Lower leg skin (tissue), 4 donors: ENCODE measurements at regions not wholly inside any gene's neighbourhood (a gene's known extent, or its start where the extent isn't known, plus 50 kb on each side); places are given as distances from the start of the nearest gene placed in this dataset.

Experiments used
- DNase-seq, 2 donors: peaks; one replicate each; pipeline ENCODE4 v3.0.0-alpha.2; 2019; ENCODE audit warnings: low spot score in 2 of 2
- H3K4me3 ChIP-seq: fragments of 200-600 bp; sonication (generic); 2 replicates; pipeline ENCODE4 v1.5.1; 2017; ENCODE audit warnings: mild to moderate bottlenecking, low read depth; ENCODE audit not compliant: poor library complexity, severe bottlenecking
- CTCF ChIP-seq, 3 donors: fragments of 450-650 bp; IDR thresholded peaks; one replicate each; pipeline ENCODE4 v1.5.1; 2016; ENCODE audit warnings: antibody characterized with exemption in 3 of 3, mild to moderate bottlenecking in 3 of 3, moderate library complexity in 2 of 3
- POLR2A ChIP-seq, 2 donors: fragments of 450-650 bp; IDR thresholded peaks; one replicate each; pipeline ENCODE4 v1.6.1; 2016 to 2017; ENCODE audit warnings: antibody characterized with exemption in 2 of 2, mild to moderate bottlenecking in 1 of 2, moderate library complexity in 1 of 2
- WGBS, 2 donors: methylation state at CpG; one replicate each; pipeline ENCODE4 v1.1.5; 2018; 5-methylcytosine and 5-hydroxymethylcytosine counted together
- intact Hi-C: fragments of 100-400 bp; cut with DNase I; formaldehyde crosslinking; loops from one replicate; pipeline ENCODE4 v1.15.0; 2023; ENCODE audit warnings: low total_unique reads

- no peak for TF ChIP-seq POLR2A (IDR thresholded peaks at IDR 0.05)
- no peak for TF ChIP-seq CTCF (IDR thresholded peaks at IDR 0.05)
- 56 to 63% methylated on average over 3 of the region's 3 CpGs for WGBS, 2 donors
- no peak for DNase-seq
Measured at GRCh38 chr7:41416208-41416595, 286.7 kb downstream of the INHBA start.

GRCh38 chr7:41415471-41416207 lies 287.3 kb downstream of the INHBA start:
- H3K4me3 ChIP-seq = no peak overlapping the region
- intact Hi-C loops = no loop called here
- DNase-seq = no peak
- TF ChIP-seq CTCF (IDR thresholded peaks at IDR 0.05) (no peak), POLR2A (IDR thresholded peaks at IDR 0.05) (no peak)
- 50 to 61% methylated on average over 5 of the region's 5 CpGs for WGBS, 2 donors

More at GRCh38 chr7:41416208-41416595, 286.7 kb downstream of the INHBA start:
- H3K4me3 ChIP-seq = no peak overlapping the region
- intact Hi-C loops = no loop called here

- no peak for TF ChIP-seq POLR2A (IDR thresholded peaks at IDR 0.05)
- TF ChIP-seq CTCF (IDR thresholded peaks at IDR 0.05) = no peak
- DNase-seq = no peak
- no peak overlapping the region for H3K4me3 ChIP-seq
- intact Hi-C loops = no loop called here
- 74 to 75% methylated on average over 4 of the region's 4 CpGs for WGBS, 2 donors
Measured at GRCh38 chr7:41415051-41415450, 287.8 kb downstream of the INHBA start.

GRCh38 chr7:41404375-41405074 lies 298.4 kb downstream of the INHBA start:
- DNase-seq = no peak
- 72 to 76% methylated on average over 3 of the region's 3 CpGs for WGBS, 2 donors
- intact Hi-C loops = no loop called here
- no peak for TF ChIP-seq POLR2A (IDR thresholded peaks at IDR 0.05)
- no peak for TF ChIP-seq CTCF (IDR thresholded peaks at IDR 0.05)
- H3K4me3 ChIP-seq = no peak overlapping the region

GRCh38 chr7:41403291-41403690 lies 299.6 kb downstream of the INHBA start:
- DNase-seq = no peak
- TF ChIP-seq CTCF (IDR thresholded peaks at IDR 0.05) (no peak), POLR2A (IDR thresholded peaks at IDR 0.05) (no peak)
- 55 to 63% methylated on average over 2 of the region's 2 CpGs for WGBS, 2 donors
- H3K4me3 ChIP-seq = no peak overlapping the region
- intact Hi-C loops = no loop called here
